ENCODE measurements at regions not wholly inside any gene's neighbourhood (a gene's known extent, or its start where the extent isn't known, plus 50 kb on each side); places are given as distances from the start of the nearest gene placed in this dataset.

GRCh38 chr4:45442466-45442865 is 681.4 kb downstream of the GABRG1 start:
- H3K27ac ChIP-seq (ENCODE audit: low read depth in 1 of 2, low read length in 2 of 2): no peak overlapping the region
- TF ChIP-seq RXRA (IDR thresholded peaks at IDR 0.05) (no peak), JUND (IDR thresholded peaks at IDR 0.05) (no peak), CTCF (IDR thresholded peaks at IDR 0.05; ENCODE audit: low read depth, low read length, missing input control) (no peak)
- TF ChIP-seq, protein P1, sequence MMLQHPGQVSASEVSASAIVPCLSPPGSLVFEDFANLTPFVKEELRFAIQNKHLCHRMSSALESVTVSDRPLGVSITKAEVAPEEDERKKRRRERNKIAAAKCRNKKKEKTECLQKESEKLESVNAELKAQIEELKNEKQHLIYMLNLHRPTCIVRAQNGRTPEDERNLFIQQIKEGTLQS (IDR thresholded peaks at IDR 0.05): no peak
- TF ChIP-seq, protein P2, sequence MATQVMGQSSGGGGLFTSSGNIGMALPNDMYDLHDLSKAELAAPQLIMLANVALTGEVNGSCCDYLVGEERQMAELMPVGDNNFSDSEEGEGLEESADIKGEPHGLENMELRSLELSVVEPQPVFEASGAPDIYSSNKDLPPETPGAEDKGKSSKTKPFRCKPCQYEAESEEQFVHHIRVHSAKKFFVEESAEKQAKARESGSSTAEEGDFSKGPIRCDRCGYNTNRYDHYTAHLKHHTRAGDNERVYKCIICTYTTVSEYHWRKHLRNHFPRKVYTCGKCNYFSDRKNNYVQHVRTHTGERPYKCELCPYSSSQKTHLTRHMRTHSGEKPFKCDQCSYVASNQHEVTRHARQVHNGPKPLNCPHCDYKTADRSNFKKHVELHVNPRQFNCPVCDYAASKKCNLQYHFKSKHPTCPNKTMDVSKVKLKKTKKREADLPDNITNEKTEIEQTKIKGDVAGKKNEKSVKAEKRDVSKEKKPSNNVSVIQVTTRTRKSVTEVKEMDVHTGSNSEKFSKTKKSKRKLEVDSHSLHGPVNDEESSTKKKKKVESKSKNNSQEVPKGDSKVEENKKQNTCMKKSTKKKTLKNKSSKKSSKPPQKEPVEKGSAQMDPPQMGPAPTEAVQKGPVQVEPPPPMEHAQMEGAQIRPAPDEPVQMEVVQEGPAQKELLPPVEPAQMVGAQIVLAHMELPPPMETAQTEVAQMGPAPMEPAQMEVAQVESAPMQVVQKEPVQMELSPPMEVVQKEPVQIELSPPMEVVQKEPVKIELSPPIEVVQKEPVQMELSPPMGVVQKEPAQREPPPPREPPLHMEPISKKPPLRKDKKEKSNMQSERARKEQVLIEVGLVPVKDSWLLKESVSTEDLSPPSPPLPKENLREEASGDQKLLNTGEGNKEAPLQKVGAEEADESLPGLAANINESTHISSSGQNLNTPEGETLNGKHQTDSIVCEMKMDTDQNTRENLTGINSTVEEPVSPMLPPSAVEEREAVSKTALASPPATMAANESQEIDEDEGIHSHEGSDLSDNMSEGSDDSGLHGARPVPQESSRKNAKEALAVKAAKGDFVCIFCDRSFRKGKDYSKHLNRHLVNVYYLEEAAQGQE (IDR thresholded peaks at IDR 0.05): no peak
- TF ChIP-seq, protein P3, sequence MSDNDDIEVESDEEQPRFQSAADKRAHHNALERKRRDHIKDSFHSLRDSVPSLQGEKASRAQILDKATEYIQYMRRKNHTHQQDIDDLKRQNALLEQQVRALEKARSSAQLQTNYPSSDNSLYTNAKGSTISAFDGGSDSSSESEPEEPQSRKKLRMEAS (IDR thresholded peaks at IDR 0.05): no peak
- no peak for DNase-seq (ENCODE audit: low spot score)
- H3K9me3 ChIP-seq (ENCODE audit: control insufficient read depth in 4 of 4, low read length in 3 of 4): no peaks in the 10 kb centered on the region
- 46% methylated on average over 1 of the region's 1 CpG for WGBS
- H3K27me3 ChIP-seq (ENCODE audit: control insufficient read depth in 4 of 4, insufficient read depth in 4 of 4, low read length in 3 of 4): peaks cover 0 to 3% (median 0%) of the 10 kb centered on the region in 4 donors
- no peak overlapping the region for H3K4me3 ChIP-seq (ENCODE audit: low read depth in 1 of 3, low read length in 3 of 3)
- H3K9ac ChIP-seq (ENCODE audit: low read depth in 1 of 2, low read length in 2 of 2): no peak overlapping the region
- no peaks in the 10 kb centered on the region for H3K36me3 ChIP-seq (ENCODE audit: control insufficient read depth in 4 of 4, insufficient read depth in 3 of 4, low read depth in 1 of 4, low read length in 3 of 4)
- no peaks in the 10 kb centered on the region for H3K4me1 ChIP-seq (ENCODE audit: control insufficient read depth in 4 of 4, insufficient read depth in 4 of 4, low read length in 3 of 4)

DNA sequence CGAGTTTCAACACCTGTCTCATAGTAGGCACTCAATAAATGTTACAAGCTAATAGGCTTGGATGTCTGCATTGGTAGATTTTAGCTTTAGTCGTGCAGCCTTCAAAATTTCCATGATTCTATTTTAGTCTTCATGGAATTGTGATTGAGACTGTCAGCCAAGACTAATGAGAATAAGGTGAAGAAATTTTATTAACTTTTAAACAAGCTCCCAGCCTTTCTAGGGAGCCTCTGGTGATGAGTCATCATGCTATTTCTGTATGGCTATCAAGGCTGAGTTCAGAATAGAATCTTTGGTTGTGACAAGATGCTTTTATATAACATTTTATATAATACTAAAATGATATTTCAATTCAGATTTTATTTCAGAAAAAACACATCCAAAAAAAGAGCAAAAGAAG is 685.8 kb downstream of the GABRG1 start:
- H3K27ac ChIP-seq (ENCODE audit: low read depth in 1 of 2, low read length in 2 of 2): no peak overlapping the region
- H3K4me1 ChIP-seq (ENCODE audit: control insufficient read depth in 4 of 4, insufficient read depth in 4 of 4, low read length in 3 of 4): no peaks in the 10 kb centered on the region
- no peaks in the 10 kb centered on the region for H3K36me3 ChIP-seq (ENCODE audit: control insufficient read depth in 4 of 4, insufficient read depth in 3 of 4, low read depth in 1 of 4, low read length in 3 of 4)
- DNase-seq (ENCODE audit: low spot score): no peak
- H3K9ac ChIP-seq (ENCODE audit: low read depth in 1 of 2, low read length in 2 of 2): no peak overlapping the region
- H3K27me3 ChIP-seq (ENCODE audit: control insufficient read depth in 4 of 4, insufficient read depth in 4 of 4, low read length in 3 of 4): peaks cover 0 to 3% (median 0%) of the 10 kb centered on the region in 4 donors
- no peak for TF ChIP-seq SP1 (IDR thresholded peaks at IDR 0.05)
- 47% methylated on average over 2 of the region's 2 CpGs for WGBS
- no peaks in the 10 kb centered on the region for H3K9me3 ChIP-seq (ENCODE audit: control insufficient read depth in 4 of 4, low read length in 3 of 4)
- H3K4me3 ChIP-seq (ENCODE audit: low read depth in 1 of 3, low read length in 3 of 3): no peak overlapping the region

- H3K36me3 ChIP-seq (ENCODE audit: control insufficient read depth in 4 of 4, insufficient read depth in 3 of 4, low read depth in 1 of 4, low read length in 3 of 4): no peaks in the 10 kb centered on the region
- no peak for TF ChIP-seq SP1 (IDR thresholded peaks at IDR 0.05)
- TF ChIP-seq NR2F2 (IDR thresholded peaks at IDR 0.05): no peak
- TF ChIP-seq HNF4A (conservative IDR thresholded peaks at IDR 0.05): no peak
- TF ChIP-seq, protein P3 (IDR thresholded peaks at IDR 0.05): no peak
- TF ChIP-seq, protein P4, sequence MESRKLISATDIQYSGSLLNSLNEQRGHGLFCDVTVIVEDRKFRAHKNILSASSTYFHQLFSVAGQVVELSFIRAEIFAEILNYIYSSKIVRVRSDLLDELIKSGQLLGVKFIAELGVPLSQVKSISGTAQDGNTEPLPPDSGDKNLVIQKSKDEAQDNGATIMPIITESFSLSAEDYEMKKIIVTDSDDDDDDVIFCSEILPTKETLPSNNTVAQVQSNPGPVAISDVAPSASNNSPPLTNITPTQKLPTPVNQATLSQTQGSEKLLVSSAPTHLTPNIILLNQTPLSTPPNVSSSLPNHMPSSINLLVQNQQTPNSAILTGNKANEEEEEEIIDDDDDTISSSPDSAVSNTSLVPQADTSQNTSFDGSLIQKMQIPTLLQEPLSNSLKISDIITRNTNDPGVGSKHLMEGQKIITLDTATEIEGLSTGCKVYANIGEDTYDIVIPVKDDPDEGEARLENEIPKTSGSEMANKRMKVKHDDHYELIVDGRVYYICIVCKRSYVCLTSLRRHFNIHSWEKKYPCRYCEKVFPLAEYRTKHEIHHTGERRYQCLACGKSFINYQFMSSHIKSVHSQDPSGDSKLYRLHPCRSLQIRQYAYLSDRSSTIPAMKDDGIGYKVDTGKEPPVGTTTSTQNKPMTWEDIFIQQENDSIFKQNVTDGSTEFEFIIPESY (IDR thresholded peaks at IDR 0.05): no peak
- no peaks in the 10 kb centered on the region for H3K4me1 ChIP-seq (ENCODE audit: control insufficient read depth in 4 of 4, insufficient read depth in 4 of 4, low read length in 3 of 4)
- no peak overlapping the region for H3K4me3 ChIP-seq (ENCODE audit: low read depth in 1 of 3, low read length in 3 of 3)
- H3K27ac ChIP-seq (ENCODE audit: low read depth in 1 of 2, low read length in 2 of 2): no peak overlapping the region
- DNase-seq (ENCODE audit: low spot score): no peak
- peaks cover 0 to 3% (median 0%) of the 10 kb centered on the region in 4 donors for H3K27me3 ChIP-seq (ENCODE audit: control insufficient read depth in 4 of 4, insufficient read depth in 4 of 4, low read length in 3 of 4)
- H3K9ac ChIP-seq (ENCODE audit: low read depth in 1 of 2, low read length in 2 of 2): no peak overlapping the region
- WGBS: 72% methylated on average over 1 of the region's 1 CpG
- no peaks in the 10 kb centered on the region for H3K9me3 ChIP-seq (ENCODE audit: control insufficient read depth in 4 of 4, low read length in 3 of 4)
Measured at GRCh38 chr4:45437381-45437780, 686.5 kb downstream of the GABRG1 start.

Data from liver (tissue), 8 donors.